M059J (cell line): ENCODE measurements at regions not wholly inside any gene's neighbourhood (a gene's known extent, or its start where the extent isn't known, plus 50 kb on each side); places are given as distances from the start of the nearest gene placed in this dataset.
"Not testable (repeated sequence)": the region's sequence is repeated elsewhere in the genome, so short reads cannot be mapped to it uniquely, and the experiment has no call there.

Source experiments
- DNase-seq: peaks from one replicate; pipeline ENCODE4 v3.0.0-alpha.2; 2012; ENCODE audit warnings: low read depth

- no peak for DNase-seq
Observed at GRCh38 chr14:87241018-87241768, 751.8 kb downstream of the GALC start.

DNA sequence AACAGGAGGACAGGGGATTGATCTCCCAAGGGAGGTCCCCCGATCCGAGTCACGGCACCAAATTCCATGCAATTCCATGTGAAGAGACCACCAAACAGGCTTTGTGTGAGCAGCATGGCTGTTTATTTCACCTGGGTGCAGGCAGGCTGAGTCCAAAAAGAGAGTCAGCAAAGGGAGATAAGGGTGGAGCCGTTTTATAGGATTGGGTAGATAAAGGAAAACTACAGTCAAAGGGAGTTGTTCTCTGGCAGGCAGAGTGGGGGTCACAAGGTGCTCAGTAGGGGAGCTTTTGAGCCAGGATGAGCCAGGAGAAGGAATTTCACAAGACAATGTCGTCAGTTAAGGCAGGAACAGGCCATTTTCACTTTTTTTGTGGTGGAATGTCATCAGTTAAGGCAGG lies 752.7 kb downstream of the GALC start:
- not testable (repeated sequence) for DNase-seq

DNA sequence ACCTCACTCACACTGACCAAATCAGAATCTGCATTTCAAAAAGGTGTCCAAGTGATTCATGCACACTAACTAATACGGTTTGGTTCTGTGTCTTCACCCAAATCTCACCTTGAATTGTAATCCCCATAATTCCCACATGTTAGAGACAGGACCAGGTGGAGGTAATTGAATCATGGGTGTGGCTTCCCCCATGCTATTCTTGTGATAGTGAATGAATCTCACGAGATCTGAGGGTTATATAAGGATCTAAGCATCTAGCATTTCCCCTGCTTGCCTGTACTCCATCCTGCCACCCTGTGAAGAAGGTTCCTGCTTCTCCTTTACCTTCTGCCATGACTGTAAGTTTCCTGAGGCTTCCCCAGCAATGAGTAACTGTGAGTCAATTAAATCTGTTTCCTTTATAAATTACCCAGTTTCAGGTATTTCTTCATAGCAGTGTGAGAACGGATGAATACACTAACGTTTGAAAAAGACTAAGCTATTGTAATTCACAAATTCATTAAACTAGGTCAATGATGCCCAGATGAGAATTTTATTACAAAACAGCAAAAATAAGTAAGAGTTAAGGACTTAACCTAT lies 759.1 kb downstream of the GALC start:
- no peak for DNase-seq

DNA sequence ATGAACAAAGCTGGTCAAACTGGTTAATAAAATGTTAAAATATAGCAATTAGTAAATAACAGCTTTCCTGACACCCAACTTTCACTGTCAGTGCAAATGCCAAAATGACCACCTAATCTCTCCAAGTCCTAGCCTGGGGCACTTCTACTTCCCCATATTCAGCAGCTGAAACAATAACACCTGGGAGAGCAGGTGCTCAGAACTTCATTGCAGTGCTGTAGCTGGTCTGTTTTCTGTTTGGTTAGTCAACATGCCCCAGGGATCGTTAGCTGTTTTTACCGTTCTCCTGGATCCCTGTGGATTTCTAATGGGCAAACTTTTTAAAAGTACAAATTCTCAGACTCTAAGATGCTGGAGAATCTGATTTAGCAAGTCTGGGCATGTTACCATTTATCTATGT lies 759.7 kb downstream of the GALC start:
- no peak for DNase-seq

GRCh38 chr14:87231336-87232026 lies 761.5 kb downstream of the GALC start:
- DNase-seq: no peak

GRCh38 chr14:87230726-87231125 lies 762.3 kb downstream of the GALC start:
- no peak for DNase-seq

- DNase-seq: no peak
Observed at GRCh38 chr14:87229131-87229530, 763.9 kb downstream of the GALC start.

GRCh38 chr14:87217023-87217422 lies 776.0 kb downstream of the GALC start:
- no peak for DNase-seq

- DNase-seq: no peak
Observed at GRCh38 chr14:87214558-87214957, 778.4 kb downstream of the GALC start.

GRCh38 chr14:87207756-87208155 lies 785.2 kb downstream of the GALC start:
- no peak for DNase-seq

DNA sequence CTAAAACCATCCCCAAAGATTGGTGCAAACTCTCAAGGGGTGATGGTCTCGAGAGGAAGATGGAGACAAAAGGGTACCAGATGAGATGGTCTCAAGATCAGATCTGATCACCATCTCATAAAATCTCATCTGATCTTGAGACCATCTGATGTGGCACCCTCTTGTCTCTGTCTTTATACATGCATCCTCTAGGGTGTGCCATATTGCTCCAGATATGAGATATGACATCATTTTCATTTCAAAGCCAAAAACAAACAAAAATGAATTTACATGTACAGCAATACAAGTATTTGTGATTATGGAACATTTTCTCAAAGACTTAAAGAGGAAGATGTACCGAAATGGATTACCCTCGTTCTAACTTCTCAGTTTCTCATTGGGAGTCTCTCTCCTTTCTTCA lies 787.2 kb downstream of the GALC start:
- DNase-seq: no peak

DNA sequence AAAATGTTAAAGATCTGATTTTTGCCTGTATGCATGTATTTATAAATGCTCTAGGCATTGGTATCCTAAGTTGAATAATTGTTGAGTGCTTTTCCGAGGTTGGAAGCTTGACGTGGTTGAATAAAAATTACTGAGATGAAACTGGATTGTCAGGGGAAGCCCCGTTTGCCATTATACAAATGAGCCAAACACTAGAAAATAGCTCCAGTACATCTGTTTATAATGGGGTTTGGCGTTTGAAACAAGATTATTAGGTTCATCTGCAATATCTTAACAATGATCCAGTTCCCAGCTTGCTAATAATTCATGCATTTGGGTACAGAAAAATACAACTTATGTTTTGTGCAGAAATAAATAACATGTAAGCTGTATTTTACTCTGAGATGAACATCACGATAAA lies 789.6 kb downstream of the GALC start:
- DNase-seq: no peak

GRCh38 chr14:87199381-87199780 lies 793.6 kb downstream of the GALC start:
- no peak for DNase-seq

DNA sequence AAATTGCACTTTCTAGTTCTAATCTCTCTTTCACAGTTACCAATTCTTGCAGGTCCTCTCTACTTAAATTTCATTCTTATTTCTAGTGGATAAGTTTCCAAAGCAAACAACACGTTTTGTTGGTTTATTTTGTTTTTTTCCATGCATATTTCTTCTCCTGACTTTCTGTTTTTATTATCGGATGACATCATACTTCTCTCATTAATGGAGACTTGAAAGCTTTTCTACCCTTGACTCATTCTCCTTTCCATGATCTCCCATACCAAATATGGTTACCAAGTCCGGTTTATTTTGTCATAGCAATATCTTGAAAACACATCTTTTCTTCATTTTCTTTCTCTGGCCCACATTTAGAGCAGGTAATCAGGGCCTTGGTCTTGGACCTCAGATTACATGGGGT lies 796.5 kb downstream of the GALC start:
- no peak for DNase-seq

- DNase-seq: no peak
Observed at GRCh38 chr14:87187786-87188185, 805.2 kb downstream of the GALC start.

- DNase-seq: no peak
Observed at GRCh38 chr14:87186737-87187136, 806.2 kb downstream of the GALC start.

GRCh38 chr14:87185961-87186560 lies 806.9 kb downstream of the GALC start:
- no peak for DNase-seq

DNA sequence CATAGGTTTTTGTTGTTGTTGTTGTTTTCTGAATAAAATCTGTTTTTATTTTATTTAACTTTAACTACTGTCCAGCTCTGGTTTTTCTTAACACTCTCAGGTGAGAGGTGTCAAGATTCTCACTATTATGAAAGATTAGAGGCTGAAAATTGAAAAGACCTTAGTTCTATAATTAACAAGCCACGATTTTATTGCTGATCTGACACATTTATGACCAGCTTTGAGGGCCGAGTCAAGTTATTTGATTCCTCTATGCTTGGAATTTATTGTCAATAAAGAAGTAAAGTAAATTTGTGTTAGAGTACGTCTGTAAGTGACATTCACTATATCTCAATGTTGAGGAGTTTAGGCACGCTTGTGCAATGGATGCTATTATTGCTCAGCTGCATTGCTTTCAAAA lies 808.8 kb downstream of the GALC start:
- no peak for DNase-seq

- no peak for DNase-seq
Observed at GRCh38 chr14:87181288-87181687, 811.7 kb downstream of the GALC start.

DNA sequence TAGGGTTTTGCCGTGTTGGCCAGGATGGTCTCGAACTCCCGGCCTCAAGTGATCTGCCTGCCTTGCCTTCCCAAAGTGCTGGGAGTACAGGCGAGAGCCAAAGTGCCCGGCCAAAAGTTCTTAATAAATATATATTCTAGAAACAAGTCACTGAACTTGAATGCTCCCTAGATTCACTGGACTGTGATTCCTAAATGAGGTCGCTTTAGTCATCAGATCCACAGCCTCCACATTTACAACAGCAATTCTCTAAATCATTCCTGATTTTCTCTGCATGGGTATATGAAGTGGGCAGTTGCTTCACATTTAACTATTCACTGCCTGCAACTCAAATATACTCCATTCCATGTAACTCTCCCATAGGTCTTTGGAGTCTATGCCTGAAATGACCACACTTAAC lies 813.0 kb downstream of the GALC start:
- no peak for DNase-seq

DNA sequence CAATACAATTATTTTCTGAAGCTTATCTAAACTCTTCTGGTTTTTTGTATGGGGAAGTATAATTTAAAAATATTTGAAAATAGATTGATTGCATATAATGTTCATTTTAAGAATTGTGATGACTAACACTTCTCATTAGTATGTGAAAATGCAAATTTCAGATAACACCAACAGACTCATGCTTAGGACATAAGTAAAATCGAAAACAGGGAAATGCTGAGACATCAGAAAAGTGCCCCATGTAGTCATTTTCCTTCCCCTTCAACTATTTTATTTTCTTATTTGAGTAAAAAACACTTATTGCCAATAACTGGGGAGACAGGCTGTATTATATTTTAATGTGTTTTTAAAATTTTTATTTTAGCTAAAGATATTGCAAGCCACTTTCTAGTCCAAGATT lies 814.7 kb downstream of the GALC start:
- DNase-seq: no peak

DNA sequence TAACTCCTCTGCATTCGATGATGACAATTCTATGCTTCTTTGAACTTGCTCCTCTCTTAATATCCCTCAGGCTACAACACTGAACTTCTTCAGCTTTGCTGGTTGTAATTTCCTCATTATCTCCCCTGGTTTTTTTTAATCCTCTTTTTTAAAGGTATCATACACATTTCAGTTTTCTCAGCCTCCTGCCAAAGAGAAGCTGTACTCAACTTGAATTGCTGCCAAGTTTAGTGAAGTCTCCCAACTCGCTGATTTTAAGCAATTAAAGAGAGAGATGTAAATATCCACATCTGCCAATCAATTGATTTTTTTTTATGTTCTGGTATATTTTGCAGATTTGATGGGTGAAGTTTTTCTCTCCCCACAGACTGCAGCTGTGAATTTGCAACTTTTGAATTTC lies 817.8 kb downstream of the GALC start:
- no peak for DNase-seq

GRCh38 chr14:87171141-87171540 lies 821.8 kb downstream of the GALC start:
- DNase-seq: no peak
